ENCODE measurements at regions not wholly inside any gene's neighbourhood (a gene's known extent, or its start where the extent isn't known, plus 50 kb on each side); places are given as distances from the start of the nearest gene placed in this dataset.

DNA sequence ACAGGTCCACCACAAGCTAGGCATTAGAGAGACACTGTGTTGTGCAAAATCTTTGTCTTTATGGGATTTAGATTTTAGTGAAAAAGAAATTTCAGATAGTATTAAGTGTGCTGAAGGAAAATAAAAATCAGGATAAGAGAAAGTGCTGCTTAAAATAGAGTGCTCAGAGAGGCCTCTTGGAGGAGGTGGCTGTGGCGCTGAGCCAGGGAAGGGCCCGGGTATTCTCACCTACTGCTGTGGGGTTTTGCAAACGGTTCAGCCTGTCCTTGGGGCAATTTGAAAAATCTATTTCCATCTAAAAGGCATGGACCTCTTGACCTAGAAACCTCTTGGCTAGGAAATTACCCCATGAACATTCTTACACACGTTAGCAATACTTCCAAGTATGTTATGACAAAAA lies 267.7 kb downstream of the TJP1 start:
- TF ChIP-seq POLR2A (IDR thresholded peaks at IDR 0.05) (no peak), EP300 (IDR thresholded peaks at IDR 0.05) (no peak), POLR2AphosphoS5 (IDR thresholded peaks at IDR 0.05) (no peak)
- TF ChIP-seq, protein P1, sequence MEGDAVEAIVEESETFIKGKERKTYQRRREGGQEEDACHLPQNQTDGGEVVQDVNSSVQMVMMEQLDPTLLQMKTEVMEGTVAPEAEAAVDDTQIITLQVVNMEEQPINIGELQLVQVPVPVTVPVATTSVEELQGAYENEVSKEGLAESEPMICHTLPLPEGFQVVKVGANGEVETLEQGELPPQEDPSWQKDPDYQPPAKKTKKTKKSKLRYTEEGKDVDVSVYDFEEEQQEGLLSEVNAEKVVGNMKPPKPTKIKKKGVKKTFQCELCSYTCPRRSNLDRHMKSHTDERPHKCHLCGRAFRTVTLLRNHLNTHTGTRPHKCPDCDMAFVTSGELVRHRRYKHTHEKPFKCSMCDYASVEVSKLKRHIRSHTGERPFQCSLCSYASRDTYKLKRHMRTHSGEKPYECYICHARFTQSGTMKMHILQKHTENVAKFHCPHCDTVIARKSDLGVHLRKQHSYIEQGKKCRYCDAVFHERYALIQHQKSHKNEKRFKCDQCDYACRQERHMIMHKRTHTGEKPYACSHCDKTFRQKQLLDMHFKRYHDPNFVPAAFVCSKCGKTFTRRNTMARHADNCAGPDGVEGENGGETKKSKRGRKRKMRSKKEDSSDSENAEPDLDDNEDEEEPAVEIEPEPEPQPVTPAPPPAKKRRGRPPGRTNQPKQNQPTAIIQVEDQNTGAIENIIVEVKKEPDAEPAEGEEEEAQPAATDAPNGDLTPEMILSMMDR (IDR thresholded peaks at IDR 0.05) = no peak

All from upper lobe of left lung (tissue), 4 donors.